Nephron (organoid): ENCODE measurements at regions not wholly inside any gene's neighbourhood (a gene's known extent, or its start where the extent isn't known, plus 50 kb on each side); places are given as distances from the start of the nearest gene placed in this dataset.
A peak's percentile ranks its signal among the peaks of the same experiment; 100 is the strongest.
"Not testable (repeated sequence)": the region's sequence is repeated elsewhere in the genome, so short reads cannot be mapped to it uniquely, and the experiment has no call there.

ENCODE experiments used
- H3K27ac Mint-ChIP-seq, 3 experiments: 2 replicates each; pipeline ENCODE4 v1.8.0; 2020; ENCODE audit warnings: mixed read lengths in 3 of 3, mild to moderate bottlenecking in 2 of 3, moderate library complexity in 1 of 3
- H3K27me3 Mint-ChIP-seq: 2 replicates; pipeline ENCODE4 v1.8.0; 2021; ENCODE audit warnings: low read depth, mild to moderate bottlenecking, moderate library complexity, mixed read lengths
- H3K36me3 Mint-ChIP-seq: 2 replicates; pipeline ENCODE4 v1.8.0; 2020; ENCODE audit warnings: low read depth, mixed read lengths
- H3K4me1 Mint-ChIP-seq: 2 replicates; pipeline ENCODE4 v1.8.0; 2020; ENCODE audit warnings: mixed read lengths
- H3K4me3 Mint-ChIP-seq, 3 experiments: 2 replicates each; pipeline ENCODE4 v1.8.0; 2020; ENCODE audit warnings: mild to moderate bottlenecking in 3 of 3, mixed read lengths in 3 of 3, moderate library complexity in 2 of 3
- H3K9me3 Mint-ChIP-seq: 2 replicates; pipeline ENCODE4 v1.8.0; 2020; ENCODE audit warnings: mixed read lengths
- TF ChIP-seq, protein P1 (sequence below), 3 experiments: fragments of 200-600 bp; sonication (generic); IDR thresholded peaks; one replicate each; pipeline ENCODE4 v1.5.0; 2021; ENCODE audit warnings: antibody characterized with exemption in 3 of 3; ENCODE audit not compliant: unreplicated experiment in 3 of 3

- peaks cover 27% of the 10 kb centered on the region for H3K4me1 Mint-ChIP-seq
- TF ChIP-seq, protein P1, sequence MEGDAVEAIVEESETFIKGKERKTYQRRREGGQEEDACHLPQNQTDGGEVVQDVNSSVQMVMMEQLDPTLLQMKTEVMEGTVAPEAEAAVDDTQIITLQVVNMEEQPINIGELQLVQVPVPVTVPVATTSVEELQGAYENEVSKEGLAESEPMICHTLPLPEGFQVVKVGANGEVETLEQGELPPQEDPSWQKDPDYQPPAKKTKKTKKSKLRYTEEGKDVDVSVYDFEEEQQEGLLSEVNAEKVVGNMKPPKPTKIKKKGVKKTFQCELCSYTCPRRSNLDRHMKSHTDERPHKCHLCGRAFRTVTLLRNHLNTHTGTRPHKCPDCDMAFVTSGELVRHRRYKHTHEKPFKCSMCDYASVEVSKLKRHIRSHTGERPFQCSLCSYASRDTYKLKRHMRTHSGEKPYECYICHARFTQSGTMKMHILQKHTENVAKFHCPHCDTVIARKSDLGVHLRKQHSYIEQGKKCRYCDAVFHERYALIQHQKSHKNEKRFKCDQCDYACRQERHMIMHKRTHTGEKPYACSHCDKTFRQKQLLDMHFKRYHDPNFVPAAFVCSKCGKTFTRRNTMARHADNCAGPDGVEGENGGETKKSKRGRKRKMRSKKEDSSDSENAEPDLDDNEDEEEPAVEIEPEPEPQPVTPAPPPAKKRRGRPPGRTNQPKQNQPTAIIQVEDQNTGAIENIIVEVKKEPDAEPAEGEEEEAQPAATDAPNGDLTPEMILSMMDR (IDR thresholded peaks at IDR 0.05; ENCODE audit: unreplicated experiment in 3 of 3): no peak
- peak overlapping the region; percentile 43 to 83 (median 81) for H3K27ac Mint-ChIP-seq
- H3K9me3 Mint-ChIP-seq: peaks cover 14% of the 10 kb centered on the region
- no peaks in the 10 kb centered on the region for H3K36me3 Mint-ChIP-seq
- H3K4me3 Mint-ChIP-seq: no peak overlapping the region
- H3K27me3 Mint-ChIP-seq: no peaks in the 10 kb centered on the region
These were observed 191.8 kb downstream of the ESM1 start for GRCh38 chr5:54793468-54794134.

- Mint-ChIP-seq H3K36me3 (no peaks in the 10 kb centered on the region), H3K27me3 (no peaks in the 10 kb centered on the region), H3K4me1 (peaks cover 27% of the 10 kb centered on the region), H3K9me3 (peaks cover 14% of the 10 kb centered on the region), H3K4me3 (no peak overlapping the region), H3K27ac (peak overlapping the region in 2 of 3 experiments; percentile 81 to 83)
- TF ChIP-seq, protein P1 (IDR thresholded peaks at IDR 0.05; ENCODE audit: unreplicated experiment in 3 of 3): no peak
These were observed 192.6 kb downstream of the ESM1 start for GRCh38 chr5:54792611-54793404.

- H3K27me3 Mint-ChIP-seq, H3K27ac Mint-ChIP-seq, H3K4me3 Mint-ChIP-seq, H3K4me1 Mint-ChIP-seq, H3K36me3 Mint-ChIP-seq: not testable (repeated sequence)
- peaks cover 16% of the 10 kb centered on the region for H3K9me3 Mint-ChIP-seq
These were observed 197.5 kb downstream of the ESM1 start for GRCh38 chr5:54787910-54788309.

- no peaks in the 10 kb centered on the region for H3K27me3 Mint-ChIP-seq
- TF ChIP-seq, protein P1 (IDR thresholded peaks at IDR 0.05; ENCODE audit: unreplicated experiment in 3 of 3): no peak
- H3K27ac Mint-ChIP-seq: no peak overlapping the region
These were observed 199.4 kb downstream of the ESM1 start for GRCh38 chr5:54785729-54786591.

GRCh38 chr5:54778783-54779182 is 206.6 kb downstream of the ESM1 start:
- H3K4me1 Mint-ChIP-seq: peaks cover 6% of the 10 kb centered on the region
- no peak overlapping the region for H3K4me3 Mint-ChIP-seq
- H3K9me3 Mint-ChIP-seq: peaks cover 15% of the 10 kb centered on the region
- H3K27me3 Mint-ChIP-seq: no peaks in the 10 kb centered on the region
- peak overlapping the region in 1 of 3 experiments; percentile 63 for H3K27ac Mint-ChIP-seq
- TF ChIP-seq, protein P1 (IDR thresholded peaks at IDR 0.05; ENCODE audit: unreplicated experiment in 3 of 3): no peak
- H3K36me3 Mint-ChIP-seq: no peaks in the 10 kb centered on the region

More at GRCh38 chr5:54785729-54786591, 199.4 kb downstream of the ESM1 start:
- Mint-ChIP-seq H3K4me1 (no peaks in the 10 kb centered on the region), H3K9me3 (peaks cover 24% of the 10 kb centered on the region), H3K4me3 (no peak overlapping the region), H3K36me3 (no peaks in the 10 kb centered on the region)

GRCh38 chr5:54775645-54776044 is 209.7 kb downstream of the ESM1 start:
- Mint-ChIP-seq H3K27me3 (no peaks in the 10 kb centered on the region), H3K4me3 (no peak overlapping the region), H3K27ac (no peak overlapping the region), H3K9me3 (no peaks in the 10 kb centered on the region), H3K4me1 (peaks cover 13% of the 10 kb centered on the region), H3K36me3 (no peaks in the 10 kb centered on the region)
- TF ChIP-seq, protein P1 (IDR thresholded peaks at IDR 0.05; ENCODE audit: unreplicated experiment in 3 of 3): no peak
